ENCODE measurements at regions not wholly inside any gene's neighbourhood (a gene's known extent, or its start where the extent isn't known, plus 50 kb on each side); places are given as distances from the start of the nearest gene placed in this dataset.
"Not testable (repeated sequence)": the region's sequence is repeated elsewhere in the genome, so short reads cannot be mapped to it uniquely, and the experiment has no call there.

DNA sequence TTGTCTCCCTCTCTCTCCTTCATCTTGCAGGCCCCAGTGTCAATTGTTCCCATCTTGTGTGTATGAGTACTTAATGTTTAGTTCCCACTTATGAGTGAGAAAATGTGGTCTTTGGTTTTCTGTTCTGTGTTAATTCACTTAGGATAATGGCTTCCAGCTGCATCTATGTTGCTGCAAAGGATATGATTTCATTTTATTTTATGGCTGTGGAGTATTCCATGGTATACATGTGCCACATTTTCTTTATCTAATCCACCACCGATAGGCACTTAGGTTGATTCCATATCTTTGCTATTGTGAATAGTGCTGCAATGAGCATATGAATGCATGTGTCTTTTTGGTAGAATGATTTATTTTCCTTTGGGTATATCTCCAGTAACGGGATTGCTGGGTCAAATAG is 219.4 kb upstream of the PTGFR start:
- ATAC-seq; H4K20me1 ChIP-seq (replicated peaks; ENCODE audit: control insufficient read depth, insufficient read depth, low read length); H3K9me3 ChIP-seq (replicated peaks; ENCODE audit: control insufficient read depth, insufficient read depth, low read depth, low read length); H3K4me1 ChIP-seq (replicated peaks in 1 of 2; ENCODE audit: control insufficient read depth in 2 of 2, insufficient read depth in 2 of 2, low read length in 2 of 2); H3K27ac ChIP-seq (ENCODE audit: extremely low read depth, low read depth, low read length); H3K4me2 ChIP-seq (ENCODE audit: insufficient read depth, low read length); in situ Hi-C loops (cut with MboI); DNase-seq (ENCODE audit: extremely low read depth in 1 of 4, low spot score in 3 of 4); CTCF ChIA-PET (ENCODE audit: low intra/inter-chr PET ratio); H3K9ac ChIP-seq (ENCODE audit: insufficient read depth in 1 of 2, low read depth in 2 of 2, low read length in 2 of 2); H3K4me3 ChIP-seq; intact Hi-C loops (cut with micrococcal nuclease); BruUV-seq (replicated peaks); H3K79me2 ChIP-seq (ENCODE audit: control insufficient read depth, insufficient read depth, low read length); H2AFZ ChIP-seq (ENCODE audit: low read depth, low read length); FAIRE-seq; H3K36me3 ChIP-seq (ENCODE audit: control insufficient read depth, insufficient read depth, low read length); H3K9me1 ChIP-seq (ENCODE audit: control insufficient read depth, insufficient read depth, low read length); H3K27me3 ChIP-seq (ENCODE audit: control insufficient read depth in 2 of 2, insufficient read depth in 2 of 2, low read length in 2 of 2); POLR2A ChIA-PET: not testable (repeated sequence)
- 0% methylated on average over 2 of the region's 2 CpGs for WGBS (ENCODE audit: insufficient coverage, low coverage, missing lambda C conversion rate)

DNA sequence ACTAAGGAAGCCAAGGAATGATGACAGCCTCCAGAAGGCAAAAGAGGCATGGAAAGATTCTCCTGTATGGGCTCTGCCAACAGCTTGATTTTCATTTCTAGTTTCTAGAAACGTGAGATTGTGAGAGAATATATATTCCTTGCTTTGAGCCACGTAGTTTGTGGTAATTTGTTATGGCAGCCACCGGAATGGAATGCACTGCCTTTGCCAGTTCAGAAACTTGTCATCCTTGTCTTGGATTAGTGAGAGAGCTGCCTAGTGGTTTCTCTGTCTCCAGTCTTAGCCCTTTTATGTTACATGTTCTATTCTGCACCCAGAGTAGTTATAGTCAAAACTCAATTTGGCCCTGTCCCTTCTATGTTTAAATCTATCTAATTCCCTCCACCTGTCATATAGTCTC is 216.0 kb upstream of the PTGFR start:
- ATAC-seq (no peak), FAIRE-seq (no peak), DNase-seq (ENCODE audit: extremely low read depth in 1 of 4, low spot score in 3 of 4) (no peak)
- Histone ChIP-seq H3K9ac (ENCODE audit: insufficient read depth in 1 of 2, low read depth in 2 of 2, low read length in 2 of 2) (no peak overlapping the region), H3K9me3 (replicated peaks; ENCODE audit: control insufficient read depth, insufficient read depth, low read depth, low read length) (no peaks in the 10 kb centered on the region), H3K4me2 (ENCODE audit: insufficient read depth, low read length) (no peak overlapping the region), H3K9me1 (ENCODE audit: control insufficient read depth, insufficient read depth, low read length) (no peaks in the 10 kb centered on the region), H3K27ac (ENCODE audit: extremely low read depth, low read depth, low read length) (no peak overlapping the region), H3K79me2 (ENCODE audit: control insufficient read depth, insufficient read depth, low read length) (no peaks in the 10 kb centered on the region), H3K27me3 (ENCODE audit: control insufficient read depth in 2 of 2, insufficient read depth in 2 of 2, low read length in 2 of 2) (no peaks in the 10 kb centered on the region), H3K4me1 (replicated peaks in 1 of 2; ENCODE audit: control insufficient read depth in 2 of 2, insufficient read depth in 2 of 2, low read length in 2 of 2) (no peaks in the 10 kb centered on the region), H3K4me3 (no peak overlapping the region), H4K20me1 (replicated peaks; ENCODE audit: control insufficient read depth, insufficient read depth, low read length) (no peaks in the 10 kb centered on the region), H3K36me3 (ENCODE audit: control insufficient read depth, insufficient read depth, low read length) (no peaks in the 10 kb centered on the region), H2AFZ (ENCODE audit: low read depth, low read length) (no peak overlapping the region)
- 0% methylated on average over 3 of the region's 3 CpGs for WGBS (ENCODE audit: insufficient coverage, low coverage, missing lambda C conversion rate)
- CTCF ChIA-PET (ENCODE audit: low intra/inter-chr PET ratio) = no interaction called here
- POLR2A ChIA-PET = no interaction called here
- TF ChIP-seq STAT5A (IDR thresholded peaks at IDR 0.05; ENCODE audit: borderline replicate concordance, low read length) (no peak), MEF2D (tag; conservative IDR thresholded peaks at IDR 0.05; ENCODE audit: low read depth) (no peak), MCM2 (IDR thresholded peaks at IDR 0.05; ENCODE audit: low read depth) (no peak), ZEB2 (IDR thresholded peaks at IDR 0.05) (no peak), ETS2 (tag; IDR thresholded peaks at IDR 0.05; ENCODE audit: borderline replicate concordance, poor library complexity, severe bottlenecking) (no peak), FOXM1 (IDR thresholded peaks at IDR 0.05; ENCODE audit: low read depth) (no peak), FOXM1 (CRISPR knock-in tag; IDR thresholded peaks at IDR 0.05; ENCODE audit: low read depth) (no peak), PYGO2 (tag; IDR thresholded peaks at IDR 0.05) (no peak), HIVEP1 (CRISPR knock-in tag; IDR thresholded peaks at IDR 0.05) (no peak), ZFPM2 (CRISPR knock-in tag; IDR thresholded peaks at IDR 0.05) (no peak), PHB (CRISPR knock-in tag; IDR thresholded peaks at IDR 0.05) (no peak), STAG1 (CRISPR knock-in tag; IDR thresholded peaks at IDR 0.05; ENCODE audit: borderline replicate concordance) (no peak), ZNF217 (CRISPR knock-in tag; IDR thresholded peaks at IDR 0.05) (no peak)
- intact Hi-C loops (cut with micrococcal nuclease) (no loop called here), in situ Hi-C loops (cut with MboI) (no loop called here)
- no TSS peak for BruUV-seq (replicated peaks)

Measured in K562 (cell line).